GM13976 (cell line): ENCODE measurements at regions not wholly inside any gene's neighbourhood (a gene's known extent, or its start where the extent isn't known, plus 50 kb on each side); places are given as distances from the start of the nearest gene placed in this dataset.

Experiments
- DNase-seq: peaks from one replicate; pipeline ENCODE4 v3.0.0; 2012; ENCODE audit warnings: low spot score
- in situ Hi-C: fragments of 300-500 bp; cut with MboI; formaldehyde crosslinking; loops from one replicate; pipeline ENCODE4 v1.12.0; 2022; ENCODE audit warnings: low sequenced_read_pairs, mixed read lengths, inconsistent platforms; ENCODE audit not compliant: unreplicated experiment
- TF ChIP-seq, protein P1 (sequence below): IDR thresholded peaks from 2 replicates; pipeline ENCODE4 v1.5.1; 2012; ENCODE audit warnings: borderline replicate concordance, mild to moderate bottlenecking; ENCODE audit not compliant: insufficient read depth; ENCODE audit errors: extremely low read depth, missing control alignments, control extremely low read depth

DNA sequence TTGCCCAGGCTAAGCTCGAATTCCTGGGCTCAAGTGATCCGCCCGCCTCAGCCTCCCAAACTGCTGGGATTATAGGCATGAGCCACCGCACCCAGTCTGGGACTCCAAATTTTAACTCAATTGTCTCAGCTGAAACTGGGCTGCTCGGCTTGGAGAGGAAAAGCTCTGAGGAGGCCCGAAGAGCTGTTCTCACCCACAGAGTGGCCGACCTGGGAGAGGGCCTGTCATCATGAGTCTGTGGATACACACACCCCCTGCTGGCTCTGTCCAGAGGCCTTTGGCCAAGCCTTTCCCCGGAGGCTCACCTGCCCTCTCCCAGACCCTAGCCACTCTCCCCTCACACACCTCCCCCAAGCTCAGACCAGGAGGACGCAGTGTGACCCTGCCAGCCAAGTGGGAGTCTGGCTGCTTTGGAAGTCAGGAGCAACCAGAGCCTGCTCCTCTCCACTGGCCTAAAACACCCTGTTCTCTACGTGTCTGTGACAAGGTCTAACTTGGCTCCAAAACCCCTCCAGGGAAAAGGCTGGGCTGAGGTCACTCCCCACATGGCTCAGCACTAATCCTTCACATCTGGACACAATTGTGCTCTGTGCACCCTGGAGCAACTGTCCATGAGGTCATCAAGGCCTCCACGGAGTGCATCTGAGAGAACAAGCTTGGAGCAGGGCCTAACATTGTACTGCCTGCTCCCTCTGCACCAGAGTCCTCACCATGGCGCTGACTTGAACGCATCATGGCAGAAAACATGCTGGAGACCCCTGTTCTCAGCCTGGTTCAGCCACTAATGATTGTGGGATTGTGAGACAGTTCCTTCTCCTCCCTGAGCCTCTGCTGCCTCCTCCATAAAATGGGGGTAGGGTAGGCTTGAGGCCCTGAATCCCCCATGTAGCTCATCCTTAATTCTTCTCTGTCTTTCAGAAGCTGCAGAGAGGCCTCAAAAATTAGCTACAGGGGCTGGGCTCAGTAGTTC is 49.9 kb upstream of the RAB6C start:
- DNase-seq = no peak
- TF ChIP-seq, protein P1, sequence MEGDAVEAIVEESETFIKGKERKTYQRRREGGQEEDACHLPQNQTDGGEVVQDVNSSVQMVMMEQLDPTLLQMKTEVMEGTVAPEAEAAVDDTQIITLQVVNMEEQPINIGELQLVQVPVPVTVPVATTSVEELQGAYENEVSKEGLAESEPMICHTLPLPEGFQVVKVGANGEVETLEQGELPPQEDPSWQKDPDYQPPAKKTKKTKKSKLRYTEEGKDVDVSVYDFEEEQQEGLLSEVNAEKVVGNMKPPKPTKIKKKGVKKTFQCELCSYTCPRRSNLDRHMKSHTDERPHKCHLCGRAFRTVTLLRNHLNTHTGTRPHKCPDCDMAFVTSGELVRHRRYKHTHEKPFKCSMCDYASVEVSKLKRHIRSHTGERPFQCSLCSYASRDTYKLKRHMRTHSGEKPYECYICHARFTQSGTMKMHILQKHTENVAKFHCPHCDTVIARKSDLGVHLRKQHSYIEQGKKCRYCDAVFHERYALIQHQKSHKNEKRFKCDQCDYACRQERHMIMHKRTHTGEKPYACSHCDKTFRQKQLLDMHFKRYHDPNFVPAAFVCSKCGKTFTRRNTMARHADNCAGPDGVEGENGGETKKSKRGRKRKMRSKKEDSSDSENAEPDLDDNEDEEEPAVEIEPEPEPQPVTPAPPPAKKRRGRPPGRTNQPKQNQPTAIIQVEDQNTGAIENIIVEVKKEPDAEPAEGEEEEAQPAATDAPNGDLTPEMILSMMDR = no peak
- in situ Hi-C loops = loop anchor here (10.0 kb wide), 1 partner anchor 405 kb away; no protein-coding TSS in a partner anchor
